NCI-H1694 (cell line): ENCODE measurements at regions not wholly inside any gene's neighbourhood (a gene's known extent, or its start where the extent isn't known, plus 50 kb on each side); places are given as distances from the start of the nearest gene placed in this dataset.

Experiments used
- DNase-seq: peaks from one replicate; lab custom pipeline; 2025; lab: John Stamatoyannopoulos, UW

DNA sequence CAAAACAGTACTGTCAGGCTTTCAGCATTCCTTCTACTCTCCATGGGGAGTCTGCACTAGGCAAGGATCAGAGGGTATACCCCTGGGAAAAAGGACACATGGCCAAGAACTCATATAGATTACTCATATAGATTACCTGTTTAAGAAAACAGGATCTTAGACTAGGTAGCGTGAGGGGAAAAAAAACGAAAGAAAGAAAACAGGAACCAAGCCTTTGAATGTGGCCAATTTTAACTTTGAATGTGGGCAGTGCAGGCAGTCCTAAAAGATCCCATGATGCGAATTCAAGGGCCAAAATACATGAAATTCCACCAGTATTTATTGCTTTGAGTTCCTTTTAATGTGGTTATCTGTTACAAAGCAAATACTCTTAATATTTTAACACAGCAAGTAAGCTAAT is 108.6 kb upstream of the TAC1 start:
- no peak for DNase-seq

GRCh38 chr7:97630116-97630515 is 101.8 kb upstream of the TAC1 start:
- DNase-seq: no peak

DNA sequence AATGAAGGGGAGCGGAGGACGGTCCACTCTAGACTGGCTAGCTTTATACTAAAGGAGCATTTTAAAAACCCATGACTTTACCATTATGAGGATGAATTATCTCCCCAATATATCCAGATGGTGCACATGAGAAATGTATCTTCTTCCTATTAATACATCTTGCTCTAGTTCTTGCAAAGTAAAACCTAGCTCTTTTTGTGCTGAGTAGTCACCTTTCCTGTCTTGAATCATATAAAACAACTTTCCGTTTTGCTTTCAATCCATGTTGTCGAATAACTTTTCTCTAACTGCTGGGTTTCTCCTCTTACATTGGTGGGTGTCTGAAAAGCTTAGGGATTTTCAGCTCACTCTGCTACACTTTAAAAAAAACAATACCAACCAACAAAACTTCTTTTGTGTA is 96.3 kb upstream of the TAC1 start:
- no peak for DNase-seq

DNA sequence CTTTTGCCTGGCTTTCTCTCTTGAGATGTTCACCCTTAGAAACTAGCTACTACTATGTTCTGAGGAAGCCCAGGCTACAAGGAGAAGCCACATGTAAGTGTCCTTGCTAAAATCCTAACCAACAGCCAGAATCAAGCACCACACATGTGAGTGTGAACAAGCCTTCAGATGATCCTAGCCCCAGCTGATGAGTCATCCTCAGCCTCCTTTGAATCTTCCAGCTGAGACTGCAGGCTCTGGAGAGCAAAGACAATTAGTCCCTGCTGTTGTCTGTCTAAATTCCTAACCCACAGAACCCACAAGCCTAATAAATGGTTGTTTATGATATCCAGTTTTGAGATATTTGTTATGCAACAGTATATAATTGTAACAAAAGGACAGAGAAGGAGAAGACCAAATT is 92.8 kb upstream of the TAC1 start:
- DNase-seq: no peak

- no peak for DNase-seq
These were observed 72.4 kb upstream of the TAC1 start for GRCh38 chr7:97659363-97660045.

DNA sequence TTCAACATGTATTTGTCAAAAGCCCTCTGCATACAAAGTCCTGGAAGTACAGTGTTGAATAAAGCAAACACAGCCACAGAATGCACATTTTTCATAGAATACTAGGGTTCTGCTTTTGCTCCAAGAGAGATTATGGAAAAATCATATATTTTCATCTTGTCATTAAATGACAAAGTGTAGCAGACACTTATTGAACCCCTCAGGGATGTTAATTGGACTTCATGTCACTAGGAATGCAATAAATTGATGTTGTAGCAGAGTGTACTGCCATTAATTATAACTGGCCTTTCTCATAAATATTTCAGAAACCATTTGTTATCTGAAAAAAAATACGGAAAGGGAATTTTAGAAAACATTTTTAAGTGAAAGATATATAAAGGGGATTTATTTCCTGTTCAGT is 64.5 kb upstream of the TAC1 start:
- no peak for DNase-seq

DNA sequence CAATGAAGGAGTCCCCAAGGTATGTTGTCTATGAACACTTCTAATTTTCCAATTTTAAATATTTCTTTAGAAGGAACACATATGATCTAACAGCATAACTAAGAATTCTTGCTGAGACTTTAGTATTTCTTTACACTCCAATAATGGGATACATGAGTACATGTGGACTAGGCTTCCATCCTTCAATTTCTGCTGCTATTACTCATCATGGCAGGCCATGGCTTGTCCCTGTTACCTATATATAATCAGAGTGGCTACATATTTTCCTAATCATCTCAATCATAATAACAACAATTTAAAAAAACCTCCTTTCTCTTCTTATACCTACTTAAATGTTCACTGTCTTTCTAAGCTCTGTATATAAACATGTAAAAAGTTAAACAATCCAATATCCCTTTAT is 60.3 kb upstream of the TAC1 start:
- no peak for DNase-seq

- DNase-seq: no peak
These were observed 51.3 kb upstream of the TAC1 start for GRCh38 chr7:97680622-97681021.
